ENCODE measurements at regions not wholly inside any gene's neighbourhood (a gene's known extent, or its start where the extent isn't known, plus 50 kb on each side); places are given as distances from the start of the nearest gene placed in this dataset.
"Not testable (repeated sequence)": the region's sequence is repeated elsewhere in the genome, so short reads cannot be mapped to it uniquely, and the experiment has no call there.

DNA sequence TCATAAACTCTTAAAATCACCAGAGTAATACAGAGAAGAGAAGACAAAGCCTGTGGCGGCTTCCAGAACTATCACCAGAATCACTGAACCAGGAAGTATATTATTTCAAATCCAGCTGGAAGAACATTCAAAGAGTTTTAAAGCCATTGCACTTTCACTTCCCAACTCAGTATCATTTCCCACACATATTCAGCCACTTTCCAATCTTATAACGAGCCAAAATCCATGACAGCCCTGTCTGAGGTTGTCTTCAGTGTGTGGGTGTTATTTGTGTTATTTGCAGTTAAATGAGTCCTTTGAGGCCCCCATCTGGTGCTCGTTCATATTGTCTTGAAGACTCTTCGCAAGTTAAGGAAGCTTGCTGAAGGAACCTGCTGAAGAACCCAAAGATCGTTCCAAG, 559.9 kb downstream of the TSN start:
- no peak for DNase-seq (ENCODE audit: extremely low read depth in 1 of 11, low read depth in 9 of 11, low spot score in 4 of 11)

DNA sequence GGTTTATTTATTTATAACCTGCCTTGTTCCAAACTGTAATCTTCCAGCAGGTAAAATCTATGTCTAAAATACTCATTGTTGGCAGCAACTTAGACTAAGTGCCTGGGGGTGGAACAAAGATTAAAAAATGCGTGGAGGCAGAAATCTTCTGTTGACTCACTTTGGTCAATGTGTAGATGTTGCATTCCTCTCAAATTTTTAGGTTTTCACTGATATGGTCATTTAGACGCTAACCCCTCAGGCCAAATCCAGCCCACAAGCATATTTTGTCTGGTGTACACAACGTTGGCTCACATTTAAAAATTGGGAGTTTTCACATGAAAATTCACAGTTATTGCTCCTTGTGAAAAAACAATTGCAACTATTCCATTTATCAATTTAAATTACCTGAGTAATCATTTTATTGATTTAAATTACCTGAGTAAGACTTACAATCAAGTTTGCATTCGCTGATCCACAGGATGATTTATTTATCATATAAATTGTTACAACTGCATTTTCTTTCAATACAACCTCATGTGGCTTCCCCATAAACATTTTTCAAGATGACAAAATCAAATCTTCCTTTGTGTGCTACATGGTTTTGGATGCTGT, 564.2 kb downstream of the TSN start:
- DNase-seq (ENCODE audit: extremely low read depth in 1 of 11, low read depth in 9 of 11, low spot score in 4 of 11), result no peak

DNA sequence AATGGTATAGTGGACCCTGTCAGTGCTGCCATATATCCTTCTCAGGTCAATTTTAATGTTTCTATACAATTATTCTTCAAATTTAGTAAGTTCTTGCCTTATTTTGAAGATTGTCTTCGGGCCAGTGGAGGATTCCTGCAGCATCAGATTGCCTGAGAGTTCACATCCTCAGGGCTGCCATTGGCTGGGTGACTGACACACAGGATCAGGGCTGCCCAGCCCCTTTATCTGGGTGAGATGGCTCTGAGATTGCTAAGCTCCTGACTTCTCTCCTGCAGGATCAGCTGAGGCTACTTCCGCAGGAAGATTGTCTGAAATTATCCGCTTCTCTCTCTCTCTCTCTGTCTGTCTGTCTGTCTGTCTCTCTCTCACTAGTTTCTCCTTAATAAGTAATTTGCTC, 567.4 kb downstream of the TSN start:
- DNase-seq (ENCODE audit: extremely low read depth in 1 of 11, low read depth in 9 of 11, low spot score in 4 of 11), result no peak

DNA sequence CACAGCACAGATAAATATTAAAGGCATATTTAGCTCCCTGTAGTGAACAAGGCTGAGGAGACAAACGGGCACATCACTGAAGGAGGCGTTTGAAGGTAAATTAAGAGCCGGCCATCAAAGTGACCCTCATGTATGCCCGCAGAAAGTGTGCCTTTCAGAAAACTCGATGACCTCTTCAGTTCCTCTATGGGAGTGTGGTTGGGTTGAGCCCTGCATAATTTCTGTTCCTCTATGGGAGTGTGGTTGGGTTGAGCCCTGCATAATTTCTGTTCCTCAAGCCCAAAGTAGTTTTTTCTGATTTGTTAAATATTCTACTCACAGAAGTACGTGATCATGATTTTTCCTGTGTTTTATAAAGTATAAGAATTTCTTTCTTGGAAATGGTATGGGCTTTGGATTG, 568.5 kb downstream of the TSN start:
- DNase-seq (ENCODE audit: extremely low read depth in 1 of 11, low read depth in 9 of 11, low spot score in 4 of 11), result no peak

DNA sequence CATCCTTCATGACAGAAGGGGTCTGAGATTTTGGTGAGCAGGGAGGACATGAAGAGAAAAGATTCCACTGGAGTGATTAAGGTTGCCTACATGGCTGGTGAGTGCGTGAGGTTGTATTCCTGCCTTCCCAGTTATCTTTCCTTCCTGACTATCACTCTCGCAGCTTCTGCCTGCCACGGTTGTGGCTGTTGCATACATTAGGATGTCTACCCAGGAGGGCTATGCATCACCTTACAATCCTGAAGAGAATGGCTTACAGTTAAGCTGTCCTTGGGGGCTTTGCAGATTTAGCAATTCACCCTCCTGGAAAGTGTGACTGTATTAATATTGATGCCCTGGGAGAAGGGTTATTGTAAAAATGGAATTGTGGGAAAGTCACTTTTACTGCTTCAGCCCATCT, 571.0 kb downstream of the TSN start:
- DNase-seq (ENCODE audit: extremely low read depth in 1 of 11, low read depth in 9 of 11, low spot score in 4 of 11), result no peak

DNA sequence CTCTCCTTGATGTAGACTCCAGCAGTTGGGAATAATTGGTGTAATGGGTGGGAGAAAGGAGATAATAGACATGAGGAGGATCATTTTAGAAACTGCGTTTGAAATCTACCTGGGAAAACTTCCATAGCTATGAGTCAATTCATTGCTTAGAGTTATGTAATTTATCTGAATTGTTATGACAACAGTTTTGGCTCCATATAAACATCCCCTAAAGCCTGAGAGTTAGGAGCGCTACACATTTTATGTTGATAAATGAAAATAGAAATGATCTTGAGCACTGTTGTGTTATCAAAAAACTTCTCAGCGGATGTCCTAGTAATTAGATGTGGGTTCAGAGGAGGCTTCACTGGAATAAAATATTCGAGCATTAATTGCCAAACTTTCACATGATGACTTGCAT, 573.4 kb downstream of the TSN start:
- DNase-seq (ENCODE audit: extremely low read depth in 1 of 11, low read depth in 9 of 11, low spot score in 4 of 11), result no peak

DNA sequence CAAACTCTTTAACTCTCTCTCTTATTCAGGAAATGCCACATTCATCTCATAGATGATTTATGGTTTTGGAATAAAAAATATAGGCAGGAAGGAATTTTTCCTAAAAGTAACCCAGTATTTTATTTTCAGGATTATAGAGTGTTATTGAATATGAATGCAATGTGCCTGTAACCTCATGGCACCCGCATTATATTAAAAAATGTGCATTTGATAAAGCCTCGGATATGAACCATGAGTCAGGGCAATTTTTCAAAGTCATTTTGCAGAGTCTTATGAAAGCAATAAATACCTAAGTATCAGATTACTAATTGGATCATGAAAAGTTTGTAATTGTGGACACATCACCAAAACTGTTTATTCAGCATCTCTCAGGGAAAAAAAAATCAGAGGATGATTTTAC, 573.8 kb downstream of the TSN start:
- no peak for DNase-seq (ENCODE audit: extremely low read depth in 1 of 11, low read depth in 9 of 11, low spot score in 4 of 11)

DNA sequence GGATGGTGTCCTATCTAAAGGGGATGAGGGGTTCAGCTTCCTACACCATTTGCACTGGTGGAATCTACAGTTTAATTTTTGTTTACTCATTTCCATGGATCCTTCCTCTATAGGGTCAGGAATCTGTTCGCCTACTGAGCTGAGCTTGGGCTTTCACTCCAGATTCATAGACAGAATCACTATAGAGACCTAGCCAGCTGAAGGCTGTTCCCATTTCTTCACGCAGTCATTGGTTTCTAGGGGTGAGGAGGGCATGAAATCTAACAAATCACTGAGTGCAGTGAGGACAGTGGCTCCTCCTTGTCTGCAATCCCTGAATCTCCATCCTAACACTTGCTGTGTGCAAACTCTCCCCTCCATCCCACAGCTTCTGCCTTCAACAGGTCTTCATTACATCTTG, 578.5 kb downstream of the TSN start:
- DNase-seq (ENCODE audit: extremely low read depth in 1 of 11, low read depth in 9 of 11, low spot score in 4 of 11), result no peak

DNA sequence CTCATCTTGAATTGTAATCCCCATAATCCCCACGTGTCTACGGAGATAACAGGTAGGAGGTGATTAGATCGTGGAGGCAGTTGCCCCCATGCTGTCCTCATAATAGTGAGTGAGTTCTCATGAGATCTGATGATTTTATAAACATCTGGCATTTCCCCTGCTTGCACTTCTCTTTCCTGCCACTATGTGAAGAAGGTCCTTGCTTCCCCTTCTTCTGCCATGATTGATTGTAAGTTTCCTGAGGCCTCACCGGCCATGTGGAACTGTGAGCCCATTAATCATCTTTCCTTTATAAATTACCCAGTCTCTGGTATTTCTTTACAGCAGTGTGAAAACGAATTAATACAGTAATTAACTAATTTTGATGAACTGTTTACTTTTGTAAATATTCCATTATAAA, 582.5 kb downstream of the TSN start:
- DNase-seq (ENCODE audit: extremely low read depth in 1 of 11, low read depth in 9 of 11, low spot score in 4 of 11), result no peak

DNA sequence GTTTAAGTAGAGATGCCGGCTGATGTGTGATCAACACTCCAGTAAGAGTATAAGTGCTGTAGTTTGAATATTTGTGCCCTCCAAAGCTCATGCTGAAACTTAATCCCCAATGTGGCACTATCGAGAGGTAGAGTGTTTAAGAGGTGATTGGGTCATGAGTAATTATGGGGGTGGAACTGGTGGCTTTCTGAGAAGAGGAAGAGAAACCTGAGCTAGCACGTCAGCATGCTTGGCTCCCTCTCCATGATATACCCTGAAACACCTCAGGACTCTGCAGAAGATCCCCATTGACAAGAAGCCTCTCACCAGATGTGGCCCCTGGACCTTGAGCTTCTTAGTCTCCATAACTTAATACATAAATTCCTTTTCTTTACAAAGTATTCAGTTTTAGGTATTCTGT, 584.8 kb downstream of the TSN start:
- DNase-seq (ENCODE audit: extremely low read depth in 1 of 11, low read depth in 9 of 11, low spot score in 4 of 11), result peak in 1 of 11 donors; percentile 5

DNA sequence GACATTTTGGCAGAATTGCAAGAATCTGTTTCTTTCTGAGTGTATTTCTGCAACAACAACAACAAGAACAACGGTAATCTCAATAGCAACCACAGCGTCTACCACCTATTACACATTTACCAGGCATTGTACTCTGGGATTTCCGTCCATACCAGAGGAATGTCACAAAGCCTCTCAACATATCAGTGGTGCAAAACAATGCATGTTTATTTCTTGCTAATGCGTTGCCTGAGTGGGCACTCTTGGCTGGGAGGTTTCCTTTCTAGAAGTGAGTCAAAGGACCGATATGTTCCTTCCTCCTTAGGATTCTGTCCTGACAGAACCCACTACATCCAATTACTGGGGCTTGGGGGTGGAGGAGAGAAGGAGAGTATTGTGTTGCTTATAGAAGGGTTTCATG, 585.6 kb downstream of the TSN start:
- no peak for DNase-seq (ENCODE audit: extremely low read depth in 1 of 11, low read depth in 9 of 11, low spot score in 4 of 11)

DNA sequence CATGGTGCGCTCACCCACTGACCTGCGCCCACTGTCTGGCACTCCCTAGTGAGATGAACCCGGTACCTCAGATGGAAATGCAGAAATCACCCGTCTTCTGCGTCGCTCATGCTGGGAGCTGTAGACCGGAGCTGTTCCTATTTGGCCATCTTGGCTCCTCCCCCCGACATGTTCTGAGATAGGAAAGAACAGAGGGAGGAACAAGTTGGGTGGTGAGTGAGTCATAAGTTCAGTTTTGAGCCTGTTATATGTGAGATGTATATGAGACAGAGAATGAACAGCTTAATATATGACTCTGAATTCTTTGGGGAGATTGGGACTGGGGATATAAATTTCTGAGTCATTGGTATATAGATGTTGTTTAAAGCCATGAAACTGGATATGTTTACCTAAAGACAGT, 596.7 kb downstream of the TSN start:
- not testable (repeated sequence) for DNase-seq (ENCODE audit: extremely low read depth in 1 of 11, low read depth in 9 of 11, low spot score in 4 of 11)

DNA sequence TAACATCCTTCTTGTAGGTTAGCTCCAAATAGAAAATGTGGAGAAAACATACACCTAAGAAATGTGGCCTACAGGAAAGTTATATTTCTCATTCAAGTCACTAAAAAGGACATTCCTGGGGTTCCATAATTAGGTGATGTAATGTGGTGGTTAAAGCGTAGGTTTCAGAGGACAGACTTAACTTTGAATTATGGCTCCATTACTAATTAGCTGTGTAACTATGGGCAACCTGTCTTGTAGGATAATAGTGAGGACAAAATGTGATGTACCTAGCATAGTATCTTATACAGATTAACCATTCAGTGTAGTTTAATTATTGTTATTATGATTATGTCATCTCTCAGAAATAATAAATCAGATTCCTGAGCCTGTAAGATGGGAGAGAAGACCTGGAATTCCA, 602.5 kb downstream of the TSN start:
- no peak for DNase-seq (ENCODE audit: extremely low read depth in 1 of 11, low read depth in 9 of 11, low spot score in 4 of 11)

DNA sequence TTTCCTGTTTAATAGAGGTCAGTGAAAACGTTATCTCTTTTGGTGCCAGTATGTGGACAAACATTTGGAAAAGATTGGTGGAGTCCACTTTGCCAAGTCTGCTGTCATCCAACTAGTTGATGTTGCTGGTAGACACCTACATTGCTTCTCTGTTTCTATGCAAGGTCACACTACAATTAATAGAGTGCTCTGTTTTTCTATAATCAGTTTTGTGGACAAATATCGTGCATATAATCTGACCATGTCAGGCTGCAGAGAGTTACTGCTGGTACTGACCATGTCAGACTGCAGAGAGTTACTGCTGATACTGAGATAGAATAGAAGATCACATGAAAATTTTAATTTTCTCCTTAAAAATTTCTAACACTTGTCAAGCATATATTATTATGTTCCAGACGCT, 603.3 kb downstream of the TSN start:
- no peak for DNase-seq (ENCODE audit: extremely low read depth in 1 of 11, low read depth in 9 of 11, low spot score in 4 of 11)

DNA sequence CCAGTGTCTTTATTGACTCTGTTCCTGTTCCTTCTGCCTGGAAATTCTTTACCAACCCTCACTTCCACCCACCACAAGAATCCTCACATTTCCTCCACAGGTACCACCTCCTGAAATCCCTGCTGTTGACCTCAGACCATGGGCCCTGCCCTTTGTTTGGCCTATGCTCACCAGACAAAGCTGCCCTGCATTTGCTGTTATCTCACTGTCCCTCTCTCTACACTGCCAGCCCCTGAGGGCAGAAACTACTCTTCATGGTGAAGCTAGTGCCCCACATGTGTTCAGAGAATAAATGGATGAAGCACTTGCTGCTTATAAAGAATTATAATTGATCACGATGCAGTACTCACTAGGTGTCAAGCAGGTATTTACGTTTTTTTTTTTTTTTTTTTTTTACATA, 608.4 kb downstream of the TSN start:
- DNase-seq (ENCODE audit: extremely low read depth in 1 of 11, low read depth in 9 of 11, low spot score in 4 of 11), result no peak

DNA sequence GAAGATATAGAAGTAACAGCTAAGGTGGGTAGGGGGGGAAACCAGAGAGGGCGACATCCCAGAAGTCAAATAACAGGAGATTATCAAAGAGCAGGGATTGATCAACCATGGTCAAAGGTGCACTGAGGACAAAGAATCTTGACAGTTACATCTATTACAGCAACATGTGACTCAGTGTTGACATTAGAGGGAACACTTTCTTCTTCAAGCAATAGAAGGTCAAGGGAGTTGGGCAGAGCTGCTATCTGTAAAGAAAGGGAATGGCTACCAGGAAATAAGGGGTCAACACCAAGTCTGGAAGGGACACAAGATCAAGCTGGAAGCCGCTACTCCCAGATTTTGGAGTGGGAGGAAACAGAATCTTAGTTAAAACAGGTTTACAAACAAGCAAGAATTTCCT, 611.0 kb downstream of the TSN start:
- no peak for DNase-seq (ENCODE audit: extremely low read depth in 1 of 11, low read depth in 9 of 11, low spot score in 4 of 11)

DNA sequence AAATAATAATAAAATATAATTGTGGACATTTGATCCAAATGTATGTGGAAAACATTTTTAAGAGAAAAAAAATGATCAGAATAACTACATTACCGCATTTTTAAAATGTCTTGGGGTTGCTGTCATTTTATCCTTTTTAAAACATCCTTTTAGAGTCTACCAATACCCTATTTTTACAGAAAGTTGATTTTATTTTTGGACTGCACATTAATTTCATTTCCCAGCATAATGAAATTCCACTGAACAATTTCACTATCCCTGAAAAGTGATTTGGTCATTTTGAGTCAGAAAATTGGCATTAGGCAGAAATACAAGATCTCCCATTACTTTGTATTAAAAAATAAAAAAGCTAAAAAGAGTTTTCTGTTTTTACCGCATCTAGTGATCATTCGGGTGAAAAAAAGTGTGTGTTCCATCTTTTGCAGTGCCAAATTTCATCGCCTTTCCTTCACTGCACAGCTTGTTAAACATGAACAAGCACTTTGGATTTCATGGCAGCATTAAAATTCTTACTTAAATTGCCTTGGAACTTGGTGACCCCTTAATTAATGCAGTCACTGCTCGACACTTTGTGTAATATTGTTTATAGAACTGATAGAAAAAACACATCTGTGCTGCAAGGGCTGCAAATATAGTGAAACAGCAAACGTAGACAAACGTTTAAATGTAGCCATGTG, 611.7 kb downstream of the TSN start:
- no peak for DNase-seq (ENCODE audit: extremely low read depth in 1 of 11, low read depth in 9 of 11, low spot score in 4 of 11)

DNA sequence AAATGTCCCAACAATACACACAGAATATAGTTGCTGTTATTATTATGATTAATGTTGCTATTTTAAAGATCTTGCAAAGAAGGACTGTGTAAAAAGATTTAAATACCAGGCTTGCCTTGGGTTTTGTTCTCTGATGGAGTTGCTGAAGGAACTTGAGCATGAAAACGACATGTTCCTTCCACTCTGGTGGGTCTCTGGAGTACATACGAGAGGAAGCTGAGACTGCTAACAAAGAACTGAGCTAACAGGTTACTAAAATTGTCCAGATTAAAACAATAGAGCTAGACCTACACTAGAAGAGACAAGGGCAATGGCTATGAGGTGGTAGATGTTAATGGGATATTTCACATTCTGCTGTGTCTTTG, 612.2 kb downstream of the TSN start:
- DNase-seq (ENCODE audit: extremely low read depth in 1 of 11, low read depth in 9 of 11, low spot score in 4 of 11), result no peak

DNA sequence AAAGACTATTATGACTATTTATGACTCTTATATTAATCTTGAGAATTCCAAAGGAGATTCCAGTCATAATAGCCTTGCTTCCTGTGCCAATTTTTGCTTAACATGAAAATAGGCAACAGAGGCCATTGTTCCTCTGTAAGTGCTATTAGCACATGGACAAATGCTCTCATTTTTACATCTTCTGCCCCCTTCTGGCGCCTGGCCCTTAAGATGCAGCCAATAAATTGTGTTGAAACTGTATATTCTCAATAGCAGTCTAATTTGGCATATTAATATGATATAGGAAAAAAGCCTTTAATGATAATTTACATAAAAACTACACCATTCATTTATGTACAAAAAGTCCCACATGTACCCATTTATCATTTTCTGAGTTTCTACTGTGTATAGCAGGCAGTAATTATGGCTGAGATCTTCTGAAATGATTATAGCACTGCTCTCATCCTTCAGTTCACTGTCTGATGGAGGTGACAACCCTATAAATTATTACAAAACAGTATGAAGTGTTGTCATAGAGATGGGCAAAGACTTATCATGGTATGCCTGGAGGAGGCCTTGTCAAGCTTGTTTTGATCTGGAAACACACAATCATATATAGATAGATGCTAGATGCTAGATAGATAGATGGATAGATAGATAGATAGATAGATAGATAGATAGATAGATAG, 613.3 kb downstream of the TSN start:
- DNase-seq (ENCODE audit: extremely low read depth in 1 of 11, low read depth in 9 of 11, low spot score in 4 of 11), result no peak

DNA sequence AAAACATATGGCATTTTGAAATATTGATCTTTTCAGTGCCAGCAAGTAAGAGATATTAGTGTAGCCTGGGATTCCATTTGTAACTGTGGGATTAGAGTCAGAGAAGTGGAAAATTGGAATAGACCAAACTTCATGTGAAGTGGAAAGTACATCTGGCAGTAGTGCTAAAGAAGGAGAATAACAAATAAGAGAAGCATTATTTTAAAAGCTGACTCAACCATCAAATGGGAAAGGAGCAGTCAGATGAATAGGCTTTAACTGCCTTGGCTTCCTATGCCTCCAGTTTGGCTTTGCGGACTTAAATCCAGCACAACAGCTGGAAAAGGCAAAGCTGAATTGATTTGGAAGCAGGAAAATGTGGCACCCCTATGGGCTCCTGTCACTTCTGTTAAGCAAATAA, 623.1 kb downstream of the TSN start:
- DNase-seq (ENCODE audit: extremely low read depth in 1 of 11, low read depth in 9 of 11, low spot score in 4 of 11), result no peak

DNA sequence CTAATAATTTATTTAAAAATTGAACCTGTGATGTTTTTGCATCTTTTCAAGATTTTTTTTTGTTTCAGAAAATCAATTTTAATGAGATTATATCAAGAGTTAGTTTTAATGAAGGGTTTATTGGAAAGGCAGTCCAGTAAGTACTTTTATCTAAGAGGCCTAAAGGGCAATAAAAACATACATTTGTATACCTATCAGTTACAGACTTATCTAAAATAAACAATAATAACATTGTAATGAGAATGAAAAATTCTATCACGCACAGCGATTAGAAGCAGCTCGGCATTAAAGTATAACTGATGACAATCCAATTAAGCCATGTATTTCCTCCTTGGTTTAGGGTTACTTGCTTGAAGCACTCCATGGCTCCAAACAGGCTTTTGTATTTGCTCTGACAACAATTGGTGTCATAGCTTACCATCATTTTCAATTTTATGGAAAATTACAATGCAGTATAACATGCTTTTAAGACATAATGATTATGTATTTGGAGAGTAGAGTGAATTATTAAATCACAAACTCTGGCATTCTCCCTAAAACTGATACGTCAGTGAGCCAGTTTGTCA, 629.4 kb downstream of the TSN start:
- DNase-seq (ENCODE audit: extremely low read depth in 1 of 11, low read depth in 9 of 11, low spot score in 4 of 11), result no peak

Measured in renal cortex interstitium (tissue), 11 donors.